ENCODE measurements at regions not wholly inside any gene's neighbourhood (a gene's known extent, or its start where the extent isn't known, plus 50 kb on each side); places are given as distances from the start of the nearest gene placed in this dataset.

GRCh38 chr9:2453106-2453505 is 168.5 kb upstream of the VLDLR start:
- no peak for DNase-seq
- FAIRE-seq = no peak
- Histone ChIP-seq H3K36me3 (no peaks in the 10 kb centered on the region), H3K4me3 (no peak overlapping the region), H3K27me3 (no peaks in the 10 kb centered on the region), H3K27ac (no peak overlapping the region), H3K4me1 (peaks cover 0 to 12% (median 0%) of the 10 kb centered on the region in 3 donors), H3K9me3 (no peaks in the 10 kb centered on the region)
- intact Hi-C loops (cut with DNase I) = no loop called here
- no peak for ATAC-seq
- 97% methylated on average over 1 of the region's 1 CpG for WGBS, 2 donors
- TF ChIP-seq CTCF (IDR thresholded peaks at IDR 0.05) = no peak

- 75 to 81% methylated on average over 6 of the region's 6 CpGs for WGBS, 2 donors
- ATAC-seq = no peak
- H3K36me3 ChIP-seq = no peaks in the 10 kb centered on the region
- peaks cover 0 to 12% (median 0%) of the 10 kb centered on the region in 3 donors for H3K4me1 ChIP-seq
- H3K9me3 ChIP-seq = no peaks in the 10 kb centered on the region
- no peak for FAIRE-seq
- H3K27ac ChIP-seq = no peak overlapping the region
- intact Hi-C loops (cut with DNase I) = no loop called here
- no peak overlapping the region for H3K4me3 ChIP-seq
- H3K27me3 ChIP-seq = no peaks in the 10 kb centered on the region
- DNase-seq = no peak
- TF ChIP-seq CTCF (IDR thresholded peaks at IDR 0.05) = no peak
These were observed 167.9 kb upstream of the VLDLR start for GRCh38 chr9:2453701-2454100.

- no peak for TF ChIP-seq CTCF (IDR thresholded peaks at IDR 0.05)
- Histone ChIP-seq H3K27me3 (no peaks in the 10 kb centered on the region), H3K27ac (no peak overlapping the region), H3K9me3 (no peaks in the 10 kb centered on the region), H3K36me3 (no peaks in the 10 kb centered on the region), H3K4me1 (peaks cover 0 to 6% (median 0%) of the 10 kb centered on the region in 3 donors), H3K4me3 (no peak overlapping the region)
- ATAC-seq (no peak), FAIRE-seq (no peak), DNase-seq (no peak)
- intact Hi-C loops (cut with DNase I) = no loop called here
- 83 to 85% methylated on average over 3 of the region's 3 CpGs for WGBS, 2 donors
These were observed 161.8 kb upstream of the VLDLR start for GRCh38 chr9:2459756-2460155.

- ATAC-seq (no peak), FAIRE-seq (no peak), DNase-seq (no peak)
- intact Hi-C loops (cut with DNase I) = no loop called here
- no peak for TF ChIP-seq CTCF (IDR thresholded peaks at IDR 0.05)
- WGBS, 2 donors = 86 to 91% methylated on average over 5 of the region's 5 CpGs
- peaks cover 4 to 16% (median 6%) of the 10 kb centered on the region in 3 donors for H3K4me1 ChIP-seq
- H3K27me3 ChIP-seq = no peaks in the 10 kb centered on the region
- no peaks in the 10 kb centered on the region for H3K9me3 ChIP-seq
- H3K4me3 ChIP-seq = no peak overlapping the region
- no peaks in the 10 kb centered on the region for H3K36me3 ChIP-seq
- no peak overlapping the region for H3K27ac ChIP-seq
These were observed 159.7 kb upstream of the VLDLR start for GRCh38 chr9:2461892-2462291.

- no peak overlapping the region for H3K4me3 ChIP-seq
- no peaks in the 10 kb centered on the region for H3K27me3 ChIP-seq
- H3K36me3 ChIP-seq = no peaks in the 10 kb centered on the region
- TF ChIP-seq CTCF (IDR thresholded peaks at IDR 0.05) = no peak
- ATAC-seq (no peak), DNase-seq (no peak), FAIRE-seq (no peak)
- intact Hi-C loops (cut with DNase I) = no loop called here
- H3K9me3 ChIP-seq = no peaks in the 10 kb centered on the region
- H3K27ac ChIP-seq = no peak overlapping the region
- 93% methylated on average over 2 of the region's 2 CpGs for WGBS, 2 donors
- H3K4me1 ChIP-seq = peaks cover 10 to 18% (median 12%) of the 10 kb centered on the region in 3 donors
These were observed 157.0 kb upstream of the VLDLR start for GRCh38 chr9:2464624-2465023.

All from pancreas (tissue), 10 donors.